Keratinocyte (primary cell): ENCODE measurements at regions not wholly inside any gene's neighbourhood (a gene's known extent, or its start where the extent isn't known, plus 50 kb on each side); places are given as distances from the start of the nearest gene placed in this dataset.

ENCODE experiments used
- CTCF ChIP-seq, 3 experiments: IDR thresholded peaks in 1 of 3; conservative IDR thresholded peaks in 1 of 3; optimal IDR thresholded peaks in 1 of 3; 2 replicates in 2 of 3; 3 replicates in 1 of 3; pipeline versions ENCODE3 to v1.5.1; 2011; ENCODE audit warnings: low read length in 3 of 3, mild to moderate bottlenecking in 3 of 3, moderate library complexity in 2 of 3, control low read depth in 1 of 3, inconsistent platforms in 1 of 3; ENCODE audit not compliant: insufficient read depth in 2 of 3; ENCODE audit errors: extremely low read depth in 1 of 3
- EZH2 ChIP-seq: IDR thresholded peaks from one replicate; pipeline ENCODE4 v1.6.1; 2012; ENCODE audit warnings: inconsistent platforms, mild to moderate bottlenecking, low read length, moderate library complexity

GRCh38 chr4:27217261-27217769 lies 356.7 kb downstream of the STIM2 start:
- no peak for TF ChIP-seq CTCF (optimal IDR thresholded peaks at IDR 0.05 in 1 of 3, IDR thresholded peaks at IDR 0.05 in 1 of 3, conservative IDR thresholded peaks at IDR 0.05 in 1 of 3; ENCODE audit: extremely low read depth in 1 of 3, insufficient read depth in 2 of 3, low read length in 3 of 3)
- no peak for TF ChIP-seq EZH2
